K562 (cell line): ENCODE measurements at regions not wholly inside any gene's neighbourhood (a gene's known extent, or its start where the extent isn't known, plus 50 kb on each side); places are given as distances from the start of the nearest gene placed in this dataset.

Experiments used
- ATAC-seq: fragments of 200-7000 bp; cut with Tn5 transposase; 3 replicates; pipeline ENCODE4 v1.9.1; 2020; ENCODE audit warnings: moderate library complexity
- BruUV-seq: library from RNA; stranded (reverse); fragments of 400-500 nt; replicated peaks from 2 replicates; lab custom pipeline; 2021; lab: Mats Ljungman, UMichigan
- CTCF ChIA-PET: fragments of 300-600 bp; formaldehyde crosslinking; extraction: SDS; loops from one replicate; lab custom pipeline; 2021; ENCODE audit warnings: low intra/inter-chr PET ratio; lab: Yijun Ruan, JAX
- POLR2A ChIA-PET: fragments of 300-600, 350-650 bp; sonication (Branson Sonifier 250); formaldehyde crosslinking; extraction: SDS; loops from one replicate; lab custom pipeline; 2021; ENCODE audit warnings: antibody characterized with exemption, inconsistent platforms; lab: Yijun Ruan, JAX
- DNase-seq, 4 experiments: peaks; one replicate each; pipeline versions ENCODE4 v3.0.0 to v3.0.0-alpha.2; 2011 to 2018; ENCODE audit warnings: low spot score in 3 of 4, mixed read lengths in 3 of 4; ENCODE audit errors: extremely low read depth in 1 of 4
- FAIRE-seq: peaks from 2 replicates; lab custom pipeline; 2011; peaks lifted over from hg19 to GRCh38; lab: Jason Lieb, UNC
- H2AFZ ChIP-seq: 2 replicates; pipeline ENCODE4 v1.6.0; 2011; ENCODE audit warnings: low read depth, low read length, control low read depth, inconsistent platforms
- H3K27ac ChIP-seq: fragments of 200-600 bp; 3 replicates; pipeline ENCODE4 v1.8.0; 2011; ENCODE audit warnings: low read depth, mild to moderate bottlenecking, control low read depth, inconsistent platforms, low read length, moderate library complexity, mixed read lengths; ENCODE audit errors: extremely low read depth
- H3K27me3 ChIP-seq, 2 experiments: fragments of 300-600 bp in 1 of 2; 2 replicates in 1 of 2; 3 replicates in 1 of 2; pipeline versions ENCODE4 v1.6.0 to v1.8.0; 2011; ENCODE audit warnings: inconsistent platforms in 2 of 2, low read length in 2 of 2, mild to moderate bottlenecking in 1 of 2, mixed read lengths in 1 of 2, moderate library complexity in 1 of 2; ENCODE audit not compliant: control insufficient read depth in 2 of 2, insufficient read depth in 2 of 2
- H3K36me3 ChIP-seq: fragments of 300-600 bp; 3 replicates; pipeline ENCODE4 v1.8.0; 2011; ENCODE audit warnings: mild to moderate bottlenecking, low read length, inconsistent platforms; ENCODE audit not compliant: control insufficient read depth, insufficient read depth
- H3K4me1 ChIP-seq, 2 experiments: fragments of 200-600 bp in 1 of 2; replicated peaks in 1 of 2; 2 replicates in 1 of 2; 3 replicates in 1 of 2; pipeline versions ENCODE4 v1.5.1 to v1.8.0; 2011; ENCODE audit warnings: inconsistent platforms in 2 of 2, low read length in 2 of 2, mild to moderate bottlenecking in 1 of 2, mixed read lengths in 1 of 2, moderate library complexity in 1 of 2; ENCODE audit not compliant: control insufficient read depth in 2 of 2, insufficient read depth in 2 of 2
- H3K4me2 ChIP-seq: 2 replicates; pipeline ENCODE4 v1.6.1; 2011; ENCODE audit warnings: low read length, control low read depth, inconsistent platforms, mixed read lengths; ENCODE audit not compliant: insufficient read depth
- H3K4me3 ChIP-seq: fragments of 200-600 bp; sonication (generic), shearing (Covaris generic); 2 replicates; pipeline ENCODE4 v1.5.1; 2016; ENCODE audit warnings: control low read depth, inconsistent platforms
- H3K79me2 ChIP-seq: fragments of 200-600 bp; 3 replicates; pipeline ENCODE4 v1.8.0; 2011; ENCODE audit warnings: low read length, inconsistent platforms; ENCODE audit not compliant: control insufficient read depth, insufficient read depth
- H3K9ac ChIP-seq, 2 experiments: 2 replicates each; pipeline versions ENCODE4 v1.6.0 to v1.6.1; 2011; ENCODE audit warnings: low read depth in 2 of 2, low read length in 2 of 2, control low read depth in 1 of 2, inconsistent platforms in 1 of 2, mild to moderate bottlenecking in 1 of 2, mixed read lengths in 1 of 2; ENCODE audit not compliant: insufficient read depth in 1 of 2
- H3K9me1 ChIP-seq: one replicate; pipeline ENCODE4 v1.6.0; 2011; ENCODE audit warnings: inconsistent platforms, mild to moderate bottlenecking, low read length, moderate library complexity; ENCODE audit not compliant: control insufficient read depth, insufficient read depth
- H3K9me3 ChIP-seq: replicated peaks from 2 replicates; pipeline ENCODE4 v1.5.1; 2011; ENCODE audit warnings: low read depth, low read length, inconsistent platforms; ENCODE audit not compliant: control insufficient read depth, insufficient read depth
- H4K20me1 ChIP-seq: replicated peaks from 2 replicates; pipeline ENCODE4 v1.6.1; 2011; ENCODE audit warnings: low read length, inconsistent platforms, mixed read lengths; ENCODE audit not compliant: control insufficient read depth, insufficient read depth
- HNRNPUL1 ChIP-seq: fragments of 200-400 bp; formaldehyde crosslinking; IDR thresholded peaks from 2 replicates; pipeline ENCODE4 v1.6.1; 2017; ENCODE audit warnings: low read length
- MTF1 ChIP-seq: fragments of 250-450 bp; sonication (Bioruptor Pico); IDR thresholded peaks from 2 replicates; pipeline ENCODE4 v1.9.0; 2021; ENCODE audit warnings: moderate library complexity, mild to moderate bottlenecking, inconsistent platforms, borderline replicate concordance
- MXI1 ChIP-seq: IDR thresholded peaks from 2 replicates; pipeline ENCODE4 v1.6.1; 2011; ENCODE audit warnings: low read depth, mild to moderate bottlenecking, improper control_type of control experiment, low read length
- NCOA1 ChIP-seq: fragments of 450-650 bp; IDR thresholded peaks from 2 replicates; pipeline ENCODE4 v1.6.1; 2016; ENCODE audit warnings: low read depth
- WHSC1 ChIP-seq: IDR thresholded peaks from one replicate; pipeline ENCODE4 v1.6.1; 2012; ENCODE audit warnings: low read length, control low read depth, inconsistent platforms
- XRCC3 ChIP-seq: fragments of 450-650 bp; IDR thresholded peaks from 2 replicates; pipeline ENCODE4 v1.6.1; 2017; ENCODE audit warnings: mild to moderate bottlenecking, moderate library complexity
- ZC3H4 ChIP-seq: sonication (generic); formaldehyde crosslinking; IDR thresholded peaks from 2 replicates; pipeline ENCODE4 v1.9.0; 2021; ENCODE audit warnings: missing genetic modification reagents, borderline replicate concordance
- ZNF707 ChIP-seq: fragments of 250-450 bp; sonication (Bioruptor Pico); conservative IDR thresholded peaks from 2 replicates; pipeline ENCODE4 v1.8.0; 2022; ENCODE audit warnings: inconsistent platforms, mild to moderate bottlenecking, moderate library complexity
- WGBS: fragments of 100-300 bp; shearing (Covaris generic); methylation state at CpG from one replicate; pipeline ENCODE4 v1.1.6; 2016; ENCODE audit warnings: low coverage, mixed read lengths; ENCODE audit not compliant: insufficient coverage; ENCODE audit errors: missing lambda C conversion rate; 5-methylcytosine and 5-hydroxymethylcytosine counted together
- in situ Hi-C: fragments of 300-500 bp; cut with MboI; formaldehyde crosslinking; loops from 4 replicates; pipeline ENCODE4 v1.15.0; 2018; ENCODE audit warnings: inconsistent platforms, mixed read lengths
- intact Hi-C: fragments of 100-400 bp; cut with micrococcal nuclease; formaldehyde crosslinking; loops from 2 replicates; pipeline ENCODE4 v1.14.2; 2022
- TF ChIP-seq, protein P1 (sequence below): sonication (generic); formaldehyde crosslinking; IDR thresholded peaks from 2 replicates; pipeline ENCODE4 v1.8.1; 2023; ENCODE audit warnings: mild to moderate bottlenecking, missing genetic modification reagents
- TF ChIP-seq, protein P2 (sequence below): fragments of 250-450 bp; sonication (Bioruptor Pico); IDR thresholded peaks from 2 replicates; pipeline ENCODE4 v1.4.0; 2020; ENCODE audit warnings: mild to moderate bottlenecking, moderate library complexity

GRCh38 chr2:172228177-172228808 is 125.6 kb upstream of the DLX2 start (continued):
- TF ChIP-seq, protein P1, sequence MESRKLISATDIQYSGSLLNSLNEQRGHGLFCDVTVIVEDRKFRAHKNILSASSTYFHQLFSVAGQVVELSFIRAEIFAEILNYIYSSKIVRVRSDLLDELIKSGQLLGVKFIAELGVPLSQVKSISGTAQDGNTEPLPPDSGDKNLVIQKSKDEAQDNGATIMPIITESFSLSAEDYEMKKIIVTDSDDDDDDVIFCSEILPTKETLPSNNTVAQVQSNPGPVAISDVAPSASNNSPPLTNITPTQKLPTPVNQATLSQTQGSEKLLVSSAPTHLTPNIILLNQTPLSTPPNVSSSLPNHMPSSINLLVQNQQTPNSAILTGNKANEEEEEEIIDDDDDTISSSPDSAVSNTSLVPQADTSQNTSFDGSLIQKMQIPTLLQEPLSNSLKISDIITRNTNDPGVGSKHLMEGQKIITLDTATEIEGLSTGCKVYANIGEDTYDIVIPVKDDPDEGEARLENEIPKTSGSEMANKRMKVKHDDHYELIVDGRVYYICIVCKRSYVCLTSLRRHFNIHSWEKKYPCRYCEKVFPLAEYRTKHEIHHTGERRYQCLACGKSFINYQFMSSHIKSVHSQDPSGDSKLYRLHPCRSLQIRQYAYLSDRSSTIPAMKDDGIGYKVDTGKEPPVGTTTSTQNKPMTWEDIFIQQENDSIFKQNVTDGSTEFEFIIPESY (CRISPR knock-in tag), result no peak

- in situ Hi-C loops, result no loop called here
- Histone ChIP-seq H3K9me1 (no peaks in the 10 kb centered on the region), H3K27me3 (peaks cover 27 to 61% of the 10 kb centered on the region in 2 experiments), H3K27ac (no peak overlapping the region), H4K20me1 (no peaks in the 10 kb centered on the region; the same call in 1 of the 2 replicates), H3K79me2 (no peaks in the 10 kb centered on the region), H3K9me3 (no peaks in the 10 kb centered on the region), H3K4me1 (no peaks in the 10 kb centered on the region), H3K36me3 (no peaks in the 10 kb centered on the region), H3K4me2 (no peak overlapping the region), H3K9ac (no peak overlapping the region)
- WGBS, result 2% methylated on average over 4 of the region's 4 CpGs
- no peak for FAIRE-seq
- DNase-seq, result no peak
- no TSS peak for BruUV-seq
- no peak for TF ChIP-seq XRCC3
- no peak for TF ChIP-seq MTF1
- no peak for TF ChIP-seq WHSC1
- TF ChIP-seq, protein P2, sequence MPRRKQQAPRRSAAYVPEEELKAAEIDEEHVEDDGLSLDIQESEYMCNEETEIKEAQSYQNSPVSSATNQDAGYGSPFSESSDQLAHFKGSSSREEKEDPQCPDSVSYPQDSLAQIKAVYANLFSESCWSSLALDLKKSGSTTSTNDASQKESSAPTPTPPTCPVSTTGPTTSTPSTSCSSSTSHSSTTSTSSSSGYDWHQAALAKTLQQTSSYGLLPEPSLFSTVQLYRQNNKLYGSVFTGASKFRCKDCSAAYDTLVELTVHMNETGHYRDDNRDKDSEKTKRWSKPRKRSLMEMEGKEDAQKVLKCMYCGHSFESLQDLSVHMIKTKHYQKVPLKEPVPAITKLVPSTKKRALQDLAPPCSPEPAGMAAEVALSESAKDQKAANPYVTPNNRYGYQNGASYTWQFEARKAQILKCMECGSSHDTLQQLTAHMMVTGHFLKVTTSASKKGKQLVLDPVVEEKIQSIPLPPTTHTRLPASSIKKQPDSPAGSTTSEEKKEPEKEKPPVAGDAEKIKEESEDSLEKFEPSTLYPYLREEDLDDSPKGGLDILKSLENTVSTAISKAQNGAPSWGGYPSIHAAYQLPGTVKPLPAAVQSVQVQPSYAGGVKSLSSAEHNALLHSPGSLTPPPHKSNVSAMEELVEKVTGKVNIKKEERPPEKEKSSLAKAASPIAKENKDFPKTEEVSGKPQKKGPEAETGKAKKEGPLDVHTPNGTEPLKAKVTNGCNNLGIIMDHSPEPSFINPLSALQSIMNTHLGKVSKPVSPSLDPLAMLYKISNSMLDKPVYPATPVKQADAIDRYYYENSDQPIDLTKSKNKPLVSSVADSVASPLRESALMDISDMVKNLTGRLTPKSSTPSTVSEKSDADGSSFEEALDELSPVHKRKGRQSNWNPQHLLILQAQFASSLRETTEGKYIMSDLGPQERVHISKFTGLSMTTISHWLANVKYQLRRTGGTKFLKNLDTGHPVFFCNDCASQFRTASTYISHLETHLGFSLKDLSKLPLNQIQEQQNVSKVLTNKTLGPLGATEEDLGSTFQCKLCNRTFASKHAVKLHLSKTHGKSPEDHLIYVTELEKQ (CRISPR knock-in tag), result no peak
- TF ChIP-seq ZC3H4 (CRISPR knock-in tag), result no peak
- TF ChIP-seq ZNF707 (CRISPR knock-in tag), result no peak
- TF ChIP-seq NCOA1, result no peak
- TF ChIP-seq HNRNPUL1, result no peak
- no peak for TF ChIP-seq MXI1
- TF ChIP-seq, all 486 proteins: peak for 0
- H3K4me3 ChIP-seq, result no peak overlapping the region
- ChIA-PET POLR2A (no interaction called here), CTCF (no interaction called here)
- H2AFZ ChIP-seq, result no peak overlapping the region
- ATAC-seq, result no peak
- intact Hi-C loops, result loop anchor here (5.0 kb wide), 1 partner anchor 238 kb away; no protein-coding TSS in a partner anchor
These were observed 126.4 kb upstream of the DLX2 start for GRCh38 chr2:172229125-172229524.
